ENCODE measurements at regions not wholly inside any gene's neighbourhood (a gene's known extent, or its start where the extent isn't known, plus 50 kb on each side); places are given as distances from the start of the nearest gene placed in this dataset.
A peak's percentile ranks its signal among the peaks of the same experiment; 100 is the strongest.

- peak; percentile 82 for TF ChIP-seq CTCF (IDR thresholded peaks at IDR 0.05; ENCODE audit: low read length)
- no peak for TF ChIP-seq EZH2 (optimal IDR thresholded peaks at IDR 0.05; ENCODE audit: low read depth, low read length)
- no peak for TF ChIP-seq EZH2phosphoT487 (IDR thresholded peaks at IDR 0.05; ENCODE audit: low read length)
Measured at GRCh38 chr17:72560303-72561247, 439.8 kb downstream of the SOX9 start.
